ENCODE measurements at regions not wholly inside any gene's neighbourhood (a gene's known extent, or its start where the extent isn't known, plus 50 kb on each side); places are given as distances from the start of the nearest gene placed in this dataset.

- TF ChIP-seq CTCF (IDR thresholded peaks at IDR 0.05) (no peak), POLR2A (IDR thresholded peaks at IDR 0.05) (no peak)
Observed at GRCh38 chr4:174580597-174580996, 58.3 kb upstream of the HPGD start.

All from right lobe of liver (tissue), 4 donors.